Fibroblast of villous mesenchyme (primary cell): ENCODE measurements at regions not wholly inside any gene's neighbourhood (a gene's known extent, or its start where the extent isn't known, plus 50 kb on each side); places are given as distances from the start of the nearest gene placed in this dataset.
A peak's percentile ranks its signal among the peaks of the same experiment; 100 is the strongest.

Experiments
- DNase-seq: peaks from one replicate; pipeline ENCODE4 v3.0.0-alpha.2; 2010; ENCODE audit warnings: low read depth
- H3K4me3 ChIP-seq: 2 replicates; pipeline ENCODE4 v1.5.1; 2011; ENCODE audit warnings: low read depth, mild to moderate bottlenecking, low read length
- TF ChIP-seq, protein P1 (sequence below): IDR thresholded peaks from 2 replicates; pipeline ENCODE4 v1.5.1; 2012; ENCODE audit warnings: low read depth, mild to moderate bottlenecking, low read length; ENCODE audit not compliant: insufficient read depth

DNA sequence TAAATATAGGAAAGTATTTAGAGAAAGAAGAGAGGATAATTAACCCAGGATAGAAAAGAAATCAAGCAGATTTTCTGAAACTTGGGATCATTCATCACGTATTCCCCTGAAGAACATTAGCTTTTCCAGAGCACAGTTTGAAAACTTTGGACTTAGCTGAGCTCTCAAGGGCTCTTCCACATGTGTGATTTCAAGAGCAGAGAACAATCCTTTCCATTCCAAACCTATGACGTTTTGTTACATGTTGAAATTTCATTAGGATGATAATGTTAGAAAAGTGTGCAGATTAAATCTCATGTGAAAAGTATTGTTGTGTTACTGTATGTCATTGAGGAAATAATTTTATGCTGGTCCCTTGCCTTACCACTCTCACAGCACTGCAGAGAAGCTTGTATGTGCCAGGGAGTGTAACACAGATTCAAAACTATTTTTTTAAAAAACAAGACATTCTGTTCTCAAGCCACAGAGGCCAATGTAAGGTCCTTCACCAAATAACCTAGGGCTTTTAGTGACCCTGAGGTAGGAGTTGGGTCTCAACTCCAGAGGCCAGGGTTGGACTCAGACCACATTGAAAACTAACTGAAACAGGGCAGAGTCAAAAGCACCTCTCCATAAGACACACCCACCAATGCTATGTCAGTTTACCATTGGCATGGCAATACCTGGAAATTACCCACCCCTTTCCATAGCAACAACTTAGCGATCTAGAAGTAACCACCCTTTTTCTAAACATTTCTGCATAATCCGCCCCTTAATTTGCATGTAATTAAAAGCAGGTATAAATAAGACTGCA lies 141.3 kb downstream of the ANXA5 start:
- no peak overlapping the region for H3K4me3 ChIP-seq
- TF ChIP-seq, protein P1, sequence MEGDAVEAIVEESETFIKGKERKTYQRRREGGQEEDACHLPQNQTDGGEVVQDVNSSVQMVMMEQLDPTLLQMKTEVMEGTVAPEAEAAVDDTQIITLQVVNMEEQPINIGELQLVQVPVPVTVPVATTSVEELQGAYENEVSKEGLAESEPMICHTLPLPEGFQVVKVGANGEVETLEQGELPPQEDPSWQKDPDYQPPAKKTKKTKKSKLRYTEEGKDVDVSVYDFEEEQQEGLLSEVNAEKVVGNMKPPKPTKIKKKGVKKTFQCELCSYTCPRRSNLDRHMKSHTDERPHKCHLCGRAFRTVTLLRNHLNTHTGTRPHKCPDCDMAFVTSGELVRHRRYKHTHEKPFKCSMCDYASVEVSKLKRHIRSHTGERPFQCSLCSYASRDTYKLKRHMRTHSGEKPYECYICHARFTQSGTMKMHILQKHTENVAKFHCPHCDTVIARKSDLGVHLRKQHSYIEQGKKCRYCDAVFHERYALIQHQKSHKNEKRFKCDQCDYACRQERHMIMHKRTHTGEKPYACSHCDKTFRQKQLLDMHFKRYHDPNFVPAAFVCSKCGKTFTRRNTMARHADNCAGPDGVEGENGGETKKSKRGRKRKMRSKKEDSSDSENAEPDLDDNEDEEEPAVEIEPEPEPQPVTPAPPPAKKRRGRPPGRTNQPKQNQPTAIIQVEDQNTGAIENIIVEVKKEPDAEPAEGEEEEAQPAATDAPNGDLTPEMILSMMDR, result no peak
- peak; percentile 25 for DNase-seq

GRCh38 chr4:121554382-121554781 lies 142.4 kb downstream of the ANXA5 start:
- peak; percentile 13 for DNase-seq
- TF ChIP-seq, protein P1, result no peak
- H3K4me3 ChIP-seq, result no peak overlapping the region

GRCh38 chr4:121551881-121552280 lies 144.9 kb downstream of the ANXA5 start:
- DNase-seq, result no peak
- TF ChIP-seq, protein P1, result no peak
- no peak overlapping the region for H3K4me3 ChIP-seq

DNA sequence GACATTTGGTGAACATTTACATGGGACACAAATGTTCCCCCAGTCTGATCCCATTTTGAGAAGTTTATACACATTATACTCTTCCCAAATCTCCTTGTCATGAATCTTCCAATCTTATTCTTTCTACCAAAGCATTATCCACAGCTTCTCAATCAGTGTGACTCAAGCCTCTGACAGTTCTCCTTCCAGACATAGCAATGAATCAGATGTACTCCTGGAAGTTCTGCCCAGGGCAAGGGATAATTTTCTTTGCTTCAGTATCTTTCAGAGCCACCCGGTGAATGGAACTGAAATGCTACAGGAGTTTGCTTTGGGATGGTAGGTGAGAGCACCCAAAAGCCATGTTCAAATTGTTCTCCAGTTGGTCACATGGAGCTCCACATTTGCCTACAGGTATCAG lies 145.5 kb downstream of the ANXA5 start:
- TF ChIP-seq, protein P1, result no peak
- no peak overlapping the region for H3K4me3 ChIP-seq
- no peak for DNase-seq

- DNase-seq, result no peak
- no peak overlapping the region for H3K4me3 ChIP-seq
- TF ChIP-seq, protein P1, result no peak
These were observed 155.1 kb downstream of the ANXA5 start for GRCh38 chr4:121541696-121542095.

- TF ChIP-seq, protein P1, result no peak
- H3K4me3 ChIP-seq, result no peak overlapping the region
- DNase-seq, result no peak
These were observed 154.5 kb upstream of the QRFPR start for GRCh38 chr4:121535351-121535750.

- no peak overlapping the region for H3K4me3 ChIP-seq
- DNase-seq, result peak; percentile 5
- TF ChIP-seq, protein P1, result no peak
These were observed 153.4 kb upstream of the QRFPR start for GRCh38 chr4:121534187-121534586.
